Left colon (tissue), 2 donors: ENCODE measurements at regions not wholly inside any gene's neighbourhood (a gene's known extent, or its start where the extent isn't known, plus 50 kb on each side); places are given as distances from the start of the nearest gene placed in this dataset.
"Not testable (repeated sequence)": the region's sequence is repeated elsewhere in the genome, so short reads cannot be mapped to it uniquely, and the experiment has no call there.

Experiments
- ATAC-seq: fragments of 200-7000 bp; cut with Tn5 transposase; one replicate; pipeline ENCODE4 v1.9.1; 2020; ENCODE audit warnings: mild to moderate bottlenecking, moderate library complexity
- DNase-seq, 2 donors: peaks; one replicate each; pipeline ENCODE4 v3.0.0-alpha.2; 2020
- intact Hi-C, 2 donors: fragments of 100-400 bp; cut with DNase I in 1 of 2; cut with micrococcal nuclease in 1 of 2; formaldehyde crosslinking; loops; one replicate each; pipeline versions ENCODE4 v1.11.2 to v1.14.0; 2022; cut with DNase I, micrococcal nuclease
- donor health status: DM: no; HTN: no; CAD: no.
- donor health status: DM: yes; HTN: yes; CAD: no.

DNA sequence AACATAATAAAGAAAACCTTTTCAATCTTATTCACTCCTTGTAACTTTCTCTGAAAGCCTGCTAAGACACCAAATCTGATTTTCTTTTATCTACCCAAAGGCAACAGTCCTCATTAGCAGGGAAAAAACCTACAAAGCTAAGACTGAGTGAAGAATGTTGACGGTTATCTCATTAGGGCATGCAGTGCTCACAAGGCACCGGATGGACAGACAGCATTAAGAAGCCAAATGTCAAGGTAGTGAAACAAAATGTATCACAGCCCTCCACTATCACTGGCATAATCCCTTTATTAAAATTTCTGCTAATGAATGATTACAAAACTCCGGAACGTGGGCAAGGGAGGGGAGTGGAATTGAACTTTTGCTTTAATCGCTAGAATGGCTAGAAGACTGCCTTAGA is 442.8 kb downstream of the NEBL start:
- DNase-seq (no peak), ATAC-seq (no peak)
- intact Hi-C loops: no loop called here

DNA sequence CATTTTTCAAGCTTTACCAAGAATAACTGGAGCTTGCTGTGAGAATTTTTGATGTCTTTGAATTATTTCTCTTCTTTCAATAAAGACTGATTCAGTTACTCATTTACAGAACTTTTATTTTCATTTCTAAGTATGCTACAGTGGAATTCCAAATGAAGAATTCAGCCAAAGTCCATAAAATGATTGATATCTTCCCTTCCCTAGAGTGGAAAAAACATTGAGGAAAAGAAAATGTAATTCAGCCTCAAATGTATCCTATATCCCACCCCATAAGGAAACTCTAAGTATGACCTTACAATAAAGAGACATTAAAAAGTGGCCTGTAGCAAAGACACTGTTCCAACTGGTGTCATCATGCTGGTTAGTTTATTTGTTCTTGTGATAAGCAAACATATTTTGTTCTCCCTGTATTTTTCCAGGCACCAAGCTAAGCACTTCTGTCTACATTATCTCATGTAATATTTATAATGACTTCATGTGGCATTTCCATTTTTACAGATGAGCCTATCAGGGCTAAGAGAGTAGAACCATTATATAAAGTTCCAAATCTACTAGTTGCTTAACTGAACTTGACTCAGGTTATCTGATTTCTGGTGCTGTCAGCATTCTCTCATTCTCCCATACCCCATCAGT is 450.4 kb downstream of the NEBL start:
- DNase-seq (no peak), ATAC-seq (no peak)
- intact Hi-C loops: no loop called here

DNA sequence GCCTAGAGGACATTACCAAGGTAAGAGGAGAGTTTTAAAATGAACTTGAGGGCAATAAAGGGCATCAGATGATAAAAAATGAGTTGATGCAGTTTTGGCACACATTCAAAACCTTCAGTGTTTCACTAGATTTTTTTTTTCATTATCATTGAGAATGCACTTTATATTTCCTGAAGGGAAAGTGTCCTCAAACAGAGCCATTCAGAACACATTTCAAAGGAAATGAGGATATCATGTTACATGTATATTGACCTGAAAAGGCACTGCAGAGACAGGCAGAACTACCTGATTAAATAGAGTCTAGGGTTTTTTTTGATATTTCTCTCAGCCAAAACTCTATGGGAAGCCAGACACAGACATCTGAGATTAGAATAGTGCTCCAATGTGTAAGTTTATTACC is 454.0 kb downstream of the NEBL start:
- no peak for DNase-seq
- intact Hi-C loops: no loop called here
- ATAC-seq: no peak

DNA sequence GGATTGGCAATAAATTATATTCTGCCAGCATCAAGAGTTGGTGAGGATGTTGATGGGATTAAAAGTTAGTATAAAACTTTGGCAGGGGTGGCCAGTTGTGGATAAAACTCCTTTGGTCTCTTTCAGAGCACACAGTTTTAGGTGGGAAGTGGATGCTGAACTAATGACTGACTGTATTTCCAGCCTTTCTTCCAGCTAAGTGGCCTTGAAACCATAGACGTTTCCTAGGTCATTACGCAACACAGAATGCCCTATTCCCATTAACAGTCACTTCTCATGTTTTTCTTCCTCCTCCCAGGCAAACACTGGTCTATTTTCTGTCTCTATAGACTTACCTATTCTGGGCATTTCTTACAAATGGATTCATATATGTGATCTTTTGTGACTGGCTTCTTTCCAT is 467.4 kb downstream of the NEBL start:
- intact Hi-C loops: no loop called here
- ATAC-seq: no peak
- DNase-seq: no peak

DNA sequence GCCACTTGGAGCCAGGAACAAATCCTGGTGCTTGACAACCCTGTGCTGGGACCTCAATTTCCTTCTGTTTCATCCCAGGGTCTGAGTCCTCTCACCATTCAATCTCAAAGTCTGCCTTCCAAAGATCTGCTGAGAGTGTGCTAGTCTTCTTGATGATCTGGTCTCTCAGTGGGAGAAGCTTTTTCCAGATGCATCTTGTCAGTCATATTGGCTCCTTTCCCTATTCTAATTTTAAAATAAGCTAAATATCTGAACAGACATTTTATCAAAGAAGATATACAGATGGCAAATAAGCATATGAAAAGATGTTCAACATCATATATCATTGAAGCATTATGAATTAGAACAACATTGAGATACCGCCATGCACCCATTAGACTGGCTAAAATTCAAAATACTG is 469.3 kb downstream of the NEBL start:
- intact Hi-C loops: no loop called here
- DNase-seq: no peak
- ATAC-seq: no peak

DNA sequence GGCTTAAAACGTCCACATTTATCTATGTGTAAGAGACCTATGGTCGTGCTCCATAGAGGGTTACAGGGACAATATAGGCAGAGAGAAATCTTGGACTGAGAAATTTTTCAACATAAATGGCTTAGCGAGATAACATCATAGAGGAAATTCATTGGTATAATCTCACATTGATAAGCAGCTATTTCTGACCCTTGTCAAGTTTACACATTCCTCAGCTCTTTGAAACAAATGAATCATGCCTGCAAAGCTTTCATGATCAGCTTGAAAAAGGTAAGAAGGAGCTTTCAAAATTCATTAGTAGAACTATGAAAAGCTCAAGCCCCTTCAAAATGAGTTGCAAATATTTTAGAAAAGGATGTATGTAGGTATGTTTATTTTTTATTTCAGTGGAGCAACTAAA is 478.8 kb downstream of the NEBL start:
- intact Hi-C loops: no loop called here
- no peak for ATAC-seq
- no peak for DNase-seq

DNA sequence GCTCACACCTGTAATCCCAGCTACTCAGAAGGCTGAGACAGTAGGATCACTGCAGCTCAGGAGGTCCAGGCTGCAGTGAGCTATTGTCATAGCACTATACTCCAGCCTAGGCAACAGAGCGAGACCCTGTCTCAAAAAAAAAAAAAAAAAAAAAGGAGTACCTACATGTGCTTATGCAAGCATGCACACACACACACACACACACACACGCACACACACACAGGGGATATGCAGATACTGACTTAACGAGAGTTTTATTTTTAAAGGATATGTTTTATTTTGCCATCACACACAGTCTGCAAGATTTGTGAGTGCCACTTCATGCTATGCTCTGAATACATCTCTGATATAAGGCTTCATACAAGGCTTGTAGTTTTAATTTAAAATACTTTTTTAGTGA is 479.3 kb downstream of the NEBL start:
- no peak for ATAC-seq
- no peak for DNase-seq
- intact Hi-C loops: no loop called here

DNA sequence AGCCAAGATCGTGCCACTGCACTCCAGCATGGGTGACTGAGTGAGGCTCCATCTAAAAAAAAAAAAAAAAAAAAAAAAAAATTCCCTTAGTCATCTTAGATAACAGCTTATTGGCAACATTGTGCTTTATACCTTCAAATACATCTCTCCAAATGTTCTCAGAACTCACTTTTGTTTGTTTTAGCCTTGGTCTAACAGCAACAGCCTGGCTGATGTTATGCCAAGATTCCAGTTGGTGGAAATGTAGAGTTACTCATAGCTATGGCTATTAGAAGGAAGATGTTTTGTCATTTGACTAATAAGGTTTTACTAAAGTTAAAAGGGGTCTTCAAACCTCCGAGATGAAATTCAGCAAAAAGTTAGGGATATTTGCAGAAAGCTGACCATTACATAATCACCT is 481.4 kb downstream of the NEBL start:
- DNase-seq: no peak
- no peak for ATAC-seq
- intact Hi-C loops: no loop called here

DNA sequence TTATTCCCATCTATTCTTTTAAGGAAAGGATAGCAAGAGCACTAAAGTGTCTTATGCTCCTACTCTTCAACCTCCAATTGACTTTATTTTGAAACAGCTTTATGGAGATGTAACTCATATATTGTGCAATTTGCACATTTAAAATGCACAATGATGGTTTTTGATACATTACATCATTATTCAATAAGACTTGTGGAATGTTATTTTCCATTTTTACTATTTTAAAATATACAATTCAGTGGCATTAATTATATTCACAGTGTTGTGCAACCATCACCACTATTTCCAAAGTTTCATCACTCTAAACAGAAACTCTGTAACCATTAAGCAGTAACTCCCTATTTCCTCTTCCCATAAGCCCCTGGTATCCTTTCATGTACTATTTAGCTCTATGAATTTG is 489.8 kb downstream of the NEBL start:
- DNase-seq: no peak
- ATAC-seq: no peak
- intact Hi-C loops: no loop called here

DNA sequence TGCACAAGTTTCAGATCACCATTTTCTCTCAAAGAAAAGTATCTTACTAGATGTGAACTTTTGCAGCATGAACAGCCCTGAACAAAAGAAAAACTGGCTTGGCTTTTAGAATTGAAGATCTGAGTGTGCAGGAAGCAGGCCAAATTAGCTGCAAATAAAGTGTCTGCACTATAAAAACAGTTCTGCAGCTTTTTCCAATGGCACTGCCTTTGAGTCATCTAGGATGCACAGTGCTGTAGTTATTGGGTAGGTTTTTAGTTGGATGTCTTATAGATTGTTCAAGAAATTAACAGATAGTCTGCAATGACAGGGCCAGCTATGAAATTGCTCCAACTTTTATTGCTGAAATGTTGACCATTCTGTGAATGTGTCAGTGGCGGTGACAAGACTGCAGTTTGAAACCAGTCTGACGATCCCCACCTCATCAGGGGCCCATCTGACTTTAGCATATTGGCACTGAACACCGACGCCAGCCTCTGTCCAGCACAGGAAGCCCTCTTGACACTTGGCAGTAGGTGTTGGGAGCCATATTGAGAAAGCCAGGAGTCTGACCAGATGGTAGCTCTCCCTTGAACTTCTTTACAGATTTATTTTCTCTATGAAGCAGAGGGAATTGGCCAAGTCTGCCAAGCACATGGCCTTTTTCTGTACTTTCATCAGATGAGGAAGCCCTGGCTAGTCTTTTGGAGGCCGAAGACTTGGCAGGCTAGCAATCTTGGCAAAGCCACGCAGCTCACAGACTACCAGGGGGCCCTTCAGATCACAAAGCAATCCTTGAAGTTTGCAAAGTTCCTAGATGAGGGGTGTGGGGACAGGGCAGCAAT is 490.6 kb downstream of the NEBL start:
- ATAC-seq: no peak
- DNase-seq: no peak
- intact Hi-C loops: no loop called here

DNA sequence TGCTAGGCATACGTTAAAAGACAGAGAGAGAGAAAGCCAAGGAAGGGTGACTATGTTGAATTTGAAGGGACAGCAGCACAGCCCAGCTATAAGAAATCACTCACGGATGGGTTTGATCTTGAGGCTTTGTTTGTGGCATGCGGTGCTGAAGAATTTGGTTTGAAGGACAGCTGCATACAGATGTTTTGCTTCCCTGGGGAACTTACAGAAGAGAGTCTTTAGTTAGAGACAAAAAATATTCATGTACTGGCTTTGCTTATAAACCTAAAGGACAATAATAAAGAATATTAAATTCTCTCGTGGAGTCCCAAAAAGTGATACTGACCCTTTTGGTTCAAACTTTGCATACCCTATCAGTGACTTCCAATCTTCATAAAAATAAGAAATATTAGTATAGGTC is 491.4 kb downstream of the NEBL start:
- intact Hi-C loops: no loop called here
- ATAC-seq: no peak

DNA sequence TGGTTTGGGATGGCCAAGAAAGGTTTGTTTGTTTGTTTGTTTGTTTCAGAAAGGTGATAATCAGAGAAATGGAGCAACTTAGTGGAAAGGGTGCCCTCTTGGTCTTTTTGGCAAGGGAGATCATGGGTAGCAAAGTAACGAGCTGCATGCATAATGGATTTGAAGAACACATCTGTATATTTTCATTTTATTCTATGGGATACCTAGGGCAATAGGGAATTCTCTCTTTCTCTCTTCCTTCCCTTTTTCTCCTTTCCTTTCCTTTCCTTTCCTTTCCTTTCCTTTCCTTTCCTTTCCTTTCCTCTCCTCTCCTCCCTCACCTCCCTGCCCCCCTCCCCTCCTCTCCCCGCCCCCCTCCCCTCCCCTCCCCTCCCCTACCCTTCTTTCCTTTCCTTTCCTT is 492.1 kb downstream of the NEBL start:
- intact Hi-C loops: no loop called here
- DNase-seq: no peak
- ATAC-seq: no peak

More for the DNA sequence above, 491.4 kb downstream of the NEBL start:
- no peak for DNase-seq

DNA sequence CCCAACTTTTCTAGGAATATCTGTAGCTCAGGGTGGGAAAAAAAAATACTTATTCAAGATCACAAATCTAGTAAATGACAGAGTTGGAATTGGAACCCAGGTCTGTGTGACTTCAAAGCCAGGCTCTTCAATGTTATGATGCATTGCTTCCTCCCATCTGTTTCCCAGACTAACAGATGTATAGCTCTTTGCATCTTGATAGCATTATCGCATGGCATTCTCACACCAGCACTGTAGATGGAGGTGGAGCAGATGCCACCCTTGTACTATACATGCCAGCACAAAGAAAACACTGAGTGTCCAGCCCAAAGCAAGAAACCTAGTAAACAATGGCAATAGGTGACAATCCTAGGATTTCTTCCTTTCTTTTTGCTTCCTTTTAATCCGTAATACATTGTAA is 497.3 kb downstream of the NEBL start:
- DNase-seq: no peak
- intact Hi-C loops: no loop called here
- ATAC-seq: no peak

DNA sequence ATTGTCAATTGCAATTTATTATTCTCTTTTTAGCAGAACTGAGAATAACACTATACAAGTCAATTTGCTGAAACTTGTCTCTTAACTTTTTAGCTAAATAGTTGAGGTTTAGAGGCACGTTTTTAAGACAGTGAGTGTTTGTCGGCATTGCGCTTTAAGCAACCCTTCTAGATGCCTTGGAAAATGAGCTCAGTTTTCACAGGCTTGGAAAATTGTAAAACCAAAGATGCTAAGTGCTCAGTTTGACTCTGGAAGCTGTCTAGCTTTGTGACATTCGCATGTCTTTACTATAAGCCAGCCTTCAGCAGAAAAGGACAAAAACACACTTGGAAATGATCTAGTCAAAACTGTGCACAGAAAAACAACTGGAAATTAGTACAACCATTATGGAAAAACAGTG is 500.4 kb downstream of the NEBL start:
- intact Hi-C loops: no loop called here

DNA sequence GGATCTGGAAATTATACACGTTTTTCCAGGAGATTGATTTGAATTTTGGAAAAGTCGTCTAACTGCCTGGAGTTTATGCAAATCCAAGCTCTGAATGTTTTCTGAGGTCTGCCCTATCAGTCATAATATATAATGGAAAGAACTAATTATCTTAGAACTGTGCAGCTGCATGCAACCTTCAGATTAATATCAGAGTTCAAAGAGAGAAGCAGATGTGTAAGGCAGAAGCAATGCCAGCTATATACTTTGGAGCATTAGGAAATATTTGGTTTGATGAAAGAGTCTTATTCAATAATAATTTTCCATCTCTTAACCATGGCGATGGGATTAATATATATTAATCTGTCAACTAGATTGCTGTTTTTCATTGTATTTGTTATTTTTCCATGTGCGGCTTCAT is 500.9 kb downstream of the NEBL start:
- intact Hi-C loops: no loop called here
- ATAC-seq: no peak
- DNase-seq: no peak

More for the DNA sequence above, 500.4 kb downstream of the NEBL start:
- ATAC-seq (no peak), DNase-seq (no peak)

DNA sequence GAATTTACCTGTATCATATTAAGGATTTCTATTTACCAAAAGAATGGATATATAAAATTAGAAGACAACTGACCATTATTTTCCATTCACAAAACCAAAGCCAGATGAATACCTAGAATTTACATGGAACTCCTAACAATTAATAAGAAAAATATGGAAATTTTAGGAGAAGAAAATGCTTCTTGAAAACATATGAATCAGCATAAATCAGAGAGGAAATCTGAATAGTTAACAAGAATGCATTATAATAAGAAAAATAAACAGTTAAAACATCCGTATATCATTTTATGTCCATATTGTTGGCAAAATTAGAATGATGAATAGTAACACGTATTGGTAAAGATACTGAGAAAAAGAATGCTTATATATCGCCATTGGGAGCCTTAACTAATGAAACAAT is 505.5 kb downstream of the NEBL start:
- intact Hi-C loops: no loop called here
- DNase-seq (no peak), ATAC-seq (no peak)

DNA sequence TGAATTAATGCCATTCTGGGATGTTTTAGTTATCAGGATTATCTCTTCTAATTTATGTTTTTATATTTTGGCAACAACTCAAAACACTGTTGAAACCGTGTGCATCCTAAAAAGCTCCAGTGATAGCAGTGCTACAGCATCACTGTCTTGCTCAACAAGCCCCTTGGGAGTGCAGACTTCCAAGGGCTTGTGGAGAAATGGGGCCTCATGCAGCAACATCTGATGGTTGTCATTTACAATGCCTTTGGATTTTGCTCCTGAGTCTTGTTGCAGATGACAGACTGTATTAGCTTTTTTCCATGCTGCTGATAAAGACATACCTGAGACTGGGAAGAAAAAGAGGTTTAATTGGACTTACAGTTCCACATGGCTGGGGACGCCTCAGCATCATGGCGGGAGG is 515.4 kb downstream of the NEBL start:
- ATAC-seq: no peak
- intact Hi-C loops: no loop called here
- DNase-seq: no peak

DNA sequence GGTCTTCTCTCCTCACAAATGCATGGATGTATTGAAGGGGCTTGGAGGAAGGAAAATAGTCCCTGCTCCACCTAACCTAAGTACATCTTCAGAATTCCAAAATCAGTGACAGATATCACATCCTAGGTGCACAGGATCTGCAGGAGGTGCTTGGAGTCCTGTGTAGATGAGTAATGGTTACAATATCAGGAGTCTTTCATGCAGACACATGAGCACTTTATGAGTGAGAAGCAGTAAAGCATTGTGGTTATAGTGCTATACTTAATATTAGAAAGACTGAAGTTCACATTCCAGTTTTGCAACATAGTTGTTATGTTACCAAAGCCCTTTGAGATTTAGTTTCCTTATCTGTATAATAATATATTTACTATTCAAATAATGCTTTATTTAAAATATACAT is 516.7 kb downstream of the NEBL start:
- intact Hi-C loops: no loop called here
- no peak for ATAC-seq
- no peak for DNase-seq

DNA sequence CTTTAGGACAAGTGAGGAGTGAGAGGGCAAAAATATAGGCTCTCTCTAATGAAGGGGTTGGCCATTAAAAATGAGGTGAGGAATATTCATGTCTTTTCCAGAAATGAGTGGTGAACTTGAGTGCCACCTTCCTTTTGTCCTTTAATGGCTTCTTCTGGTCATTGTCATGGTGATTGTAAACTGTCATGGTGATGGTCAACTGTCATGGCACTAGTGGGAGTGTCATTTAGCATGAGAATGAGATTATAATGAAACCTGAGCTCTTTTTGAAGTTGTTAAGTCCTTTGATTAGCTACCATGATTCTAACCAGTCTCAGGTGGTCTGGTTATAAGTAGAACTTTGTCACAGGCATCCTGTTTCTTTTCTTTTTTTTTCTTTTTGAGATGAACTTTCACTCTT is 524.4 kb downstream of the NEBL start:
- intact Hi-C loops: no loop called here
- DNase-seq (no peak), ATAC-seq (no peak)

DNA sequence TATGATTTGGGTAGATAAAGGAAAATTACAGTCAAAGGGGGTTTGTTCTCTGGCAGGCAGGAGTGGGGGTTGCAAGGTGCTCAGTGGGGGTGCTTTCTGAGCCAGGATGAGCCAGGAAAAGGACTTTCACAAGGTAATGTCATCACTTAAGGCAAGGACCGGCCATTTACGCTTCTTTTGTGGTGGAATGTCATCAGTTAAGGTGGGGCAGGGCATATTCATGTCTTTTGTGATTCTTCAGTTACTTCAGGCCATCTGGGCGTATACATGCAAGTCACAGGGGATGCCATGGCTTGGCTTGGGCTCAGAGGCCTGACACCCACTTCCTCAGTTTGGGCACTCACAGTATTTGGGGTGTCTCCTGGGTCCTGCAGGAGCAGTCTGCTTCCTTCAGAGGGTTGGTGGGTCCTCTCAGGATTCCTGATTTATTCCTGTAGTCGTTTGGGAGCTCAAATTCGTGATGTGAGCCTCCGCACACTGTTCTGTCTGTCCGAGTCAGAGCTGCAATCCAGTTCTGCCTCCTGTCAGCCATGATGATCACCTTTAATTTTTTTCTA is 526.1 kb downstream of the NEBL start:
- ATAC-seq, intact Hi-C loops, DNase-seq: not testable (repeated sequence)
